ENCODE measurements at regions not wholly inside any gene's neighbourhood (a gene's known extent, or its start where the extent isn't known, plus 50 kb on each side); places are given as distances from the start of the nearest gene placed in this dataset.
A peak's percentile ranks its signal among the peaks of the same experiment; 100 is the strongest.

GRCh38 chr13:58187881-58188280 lies 556.3 kb downstream of the PCDH17 start:
- Mint-ChIP-seq H3K4me1 (ENCODE audit: low read depth) (no peaks in the 10 kb centered on the region), H3K27ac (ENCODE audit: unreplicated experiment) (no peak overlapping the region), H3K9me3 (ENCODE audit: low read depth) (peaks cover 3% of the 10 kb centered on the region), H3K27me3 (ENCODE audit: low read depth) (peaks cover 2% of the 10 kb centered on the region), H3K4me3 (ENCODE audit: unreplicated experiment) (no peak overlapping the region), H3K36me3 (ENCODE audit: low read depth) (no peaks in the 10 kb centered on the region)
- no peak for TF ChIP-seq CTCF (IDR thresholded peaks at IDR 0.05)
- no peak for DNase-seq (ENCODE audit: low spot score)

GRCh38 chr13:58190577-58190976 lies 559.0 kb downstream of the PCDH17 start:
- peaks cover 2% of the 10 kb centered on the region for H3K27me3 Mint-ChIP-seq (ENCODE audit: low read depth)
- H3K27ac Mint-ChIP-seq (ENCODE audit: unreplicated experiment), result no peak overlapping the region
- H3K9me3 Mint-ChIP-seq (ENCODE audit: low read depth), result no peaks in the 10 kb centered on the region
- H3K4me1 Mint-ChIP-seq (ENCODE audit: low read depth), result no peaks in the 10 kb centered on the region
- TF ChIP-seq CTCF (IDR thresholded peaks at IDR 0.05), result no peak
- no peaks in the 10 kb centered on the region for H3K36me3 Mint-ChIP-seq (ENCODE audit: low read depth)
- no peak for DNase-seq (ENCODE audit: low spot score)
- H3K4me3 Mint-ChIP-seq (ENCODE audit: unreplicated experiment), result no peak overlapping the region

GRCh38 chr13:58191754-58192153 lies 560.2 kb downstream of the PCDH17 start:
- no peak overlapping the region for H3K27ac Mint-ChIP-seq (ENCODE audit: unreplicated experiment)

GRCh38 chr13:58202099-58202498 lies 570.6 kb downstream of the PCDH17 start:
- Mint-ChIP-seq H3K36me3 (ENCODE audit: low read depth) (no peaks in the 10 kb centered on the region), H3K27ac (ENCODE audit: unreplicated experiment) (no peak overlapping the region), H3K4me1 (ENCODE audit: low read depth) (peaks cover under 1% of the 10 kb centered on the region), H3K27me3 (ENCODE audit: low read depth) (no peaks in the 10 kb centered on the region), H3K9me3 (ENCODE audit: low read depth) (no peaks in the 10 kb centered on the region), H3K4me3 (ENCODE audit: unreplicated experiment) (no peak overlapping the region)
- TF ChIP-seq CTCF (IDR thresholded peaks at IDR 0.05), result no peak
- no peak for DNase-seq (ENCODE audit: low spot score)

More at GRCh38 chr13:58191754-58192153, 560.2 kb downstream of the PCDH17 start:
- no peaks in the 10 kb centered on the region for H3K36me3 Mint-ChIP-seq (ENCODE audit: low read depth)
- H3K9me3 Mint-ChIP-seq (ENCODE audit: low read depth), result no peaks in the 10 kb centered on the region
- TF ChIP-seq CTCF (IDR thresholded peaks at IDR 0.05), result no peak
- H3K4me3 Mint-ChIP-seq (ENCODE audit: unreplicated experiment), result no peak overlapping the region
- H3K4me1 Mint-ChIP-seq (ENCODE audit: low read depth), result no peaks in the 10 kb centered on the region
- peaks cover 2% of the 10 kb centered on the region for H3K27me3 Mint-ChIP-seq (ENCODE audit: low read depth)
- DNase-seq (ENCODE audit: low spot score), result no peak

GRCh38 chr13:58207501-58207900 lies 576.0 kb downstream of the PCDH17 start:
- H3K9me3 Mint-ChIP-seq (ENCODE audit: low read depth), result no peaks in the 10 kb centered on the region
- no peaks in the 10 kb centered on the region for H3K27me3 Mint-ChIP-seq (ENCODE audit: low read depth)
- TF ChIP-seq CTCF (IDR thresholded peaks at IDR 0.05), result no peak
- peaks cover 9% of the 10 kb centered on the region for H3K4me1 Mint-ChIP-seq (ENCODE audit: low read depth)
- no peak overlapping the region for H3K4me3 Mint-ChIP-seq (ENCODE audit: unreplicated experiment)
- peak overlapping the region; percentile 10 for H3K27ac Mint-ChIP-seq (ENCODE audit: unreplicated experiment)
- DNase-seq (ENCODE audit: low spot score), result no peak
- no peaks in the 10 kb centered on the region for H3K36me3 Mint-ChIP-seq (ENCODE audit: low read depth)
